Anterior cingulate cortex (tissue), 58 donors: ENCODE measurements at regions not wholly inside any gene's neighbourhood (a gene's known extent, or its start where the extent isn't known, plus 50 kb on each side); places are given as distances from the start of the nearest gene placed in this dataset.

ENCODE experiments used
- DNase-seq, 58 donors: peaks; one replicate each; lab custom pipeline; 2025; lab: John Stamatoyannopoulos, UW

GRCh38 chr5:17690473-17690872, 56.2 kb downstream of the TAF11L14 start:
- no peak for DNase-seq

- DNase-seq: no peak
Observed at GRCh38 chr5:17691762-17692161, 57.5 kb downstream of the TAF11L14 start.

GRCh38 chr5:17694371-17694770, 60.1 kb downstream of the TAF11L14 start:
- no peak for DNase-seq

GRCh38 chr5:17694914-17695313, 60.7 kb downstream of the TAF11L14 start:
- DNase-seq: no peak

- DNase-seq: no peak
Observed at GRCh38 chr5:17696627-17697026, 62.4 kb downstream of the TAF11L14 start.

- no peak for DNase-seq
Observed at GRCh38 chr5:17697671-17698070, 63.4 kb downstream of the TAF11L14 start.

- DNase-seq: no peak
Observed at GRCh38 chr5:17709011-17709710, 74.9 kb downstream of the TAF11L14 start.

- DNase-seq: no peak
Observed at GRCh38 chr5:17713301-17713700, 79.0 kb downstream of the TAF11L14 start.

- no peak for DNase-seq
Observed at GRCh38 chr5:17714186-17714585, 79.9 kb downstream of the TAF11L14 start.

- no peak for DNase-seq
Observed at GRCh38 chr5:17719592-17719991, 85.3 kb downstream of the TAF11L14 start.

- DNase-seq: peak in 1 of 58 donors; percentile 1
Observed at GRCh38 chr5:17720071-17720470, 85.8 kb downstream of the TAF11L14 start.

GRCh38 chr5:17723876-17724275, 89.6 kb downstream of the TAF11L14 start:
- no peak for DNase-seq

GRCh38 chr5:17727098-17727497, 92.8 kb downstream of the TAF11L14 start:
- no peak for DNase-seq

GRCh38 chr5:17730421-17730820, 96.2 kb downstream of the TAF11L14 start:
- DNase-seq: no peak

- peak in 4 of 58 donors; percentile 2 to 26 (median 5) for DNase-seq
Observed at GRCh38 chr5:17732351-17732923, 98.2 kb downstream of the TAF11L14 start.

GRCh38 chr5:17734011-17734410, 99.8 kb downstream of the TAF11L14 start:
- DNase-seq: no peak

GRCh38 chr5:17735761-17736160, 101.5 kb downstream of the TAF11L14 start:
- DNase-seq: no peak

- DNase-seq: no peak
Observed at GRCh38 chr5:17737092-17737491, 102.8 kb downstream of the TAF11L14 start.

GRCh38 chr5:17738446-17738845, 104.2 kb downstream of the TAF11L14 start:
- no peak for DNase-seq

- no peak for DNase-seq
Observed at GRCh38 chr5:17743580-17744435, 109.5 kb downstream of the TAF11L14 start.

- no peak for DNase-seq
Observed at GRCh38 chr5:17748201-17748600, 113.9 kb downstream of the TAF11L14 start.
